Vagina (tissue), 2 donors: ENCODE measurements at regions not wholly inside any gene's neighbourhood (a gene's known extent, or its start where the extent isn't known, plus 50 kb on each side); places are given as distances from the start of the nearest gene placed in this dataset.

Experiments used
- CTCF ChIP-seq, 3 experiments: fragments of 450-650 bp in 2 of 3; fragments of 200-600 bp in 1 of 3; sonication (generic) in 1 of 3; IDR thresholded peaks; one replicate each; pipeline ENCODE4 v1.5.1; 2017 to 2019; ENCODE audit warnings: antibody characterized with exemption in 3 of 3, mild to moderate bottlenecking in 2 of 3, moderate library complexity in 2 of 3
- POLR2A ChIP-seq, 2 donors: fragments of 450-650 bp; IDR thresholded peaks; one replicate each; pipeline ENCODE4 v1.6.1; 2017; ENCODE audit warnings: antibody characterized with exemption in 2 of 2, mild to moderate bottlenecking in 2 of 2, moderate library complexity in 2 of 2
- POLR2AphosphoS5 ChIP-seq, 2 donors: sonication (generic); formaldehyde crosslinking; IDR thresholded peaks; one replicate each; pipeline ENCODE4 v1.9.0; 2017; ENCODE audit warnings: antibody characterized with exemption in 2 of 2, mild to moderate bottlenecking in 2 of 2, low read depth in 1 of 2; ENCODE audit not compliant: insufficient read depth in 1 of 2

GRCh38 chr6:119547024-119547423, 197.5 kb upstream of the MAN1A1 start:
- TF ChIP-seq POLR2AphosphoS5 (IDR thresholded peaks at IDR 0.05; ENCODE audit: insufficient read depth in 1 of 2, low read depth in 1 of 2) (no peak), CTCF (IDR thresholded peaks at IDR 0.05) (no peak), POLR2A (IDR thresholded peaks at IDR 0.05) (no peak)
